ENCODE measurements at regions not wholly inside any gene's neighbourhood (a gene's known extent, or its start where the extent isn't known, plus 50 kb on each side); places are given as distances from the start of the nearest gene placed in this dataset.

- TF ChIP-seq CTCF (IDR thresholded peaks at IDR 0.05): no peak
- no peak for TF ChIP-seq EP300 (IDR thresholded peaks at IDR 0.05)
- TF ChIP-seq POLR2AphosphoS5 (IDR thresholded peaks at IDR 0.05): no peak
- TF ChIP-seq POLR2A (IDR thresholded peaks at IDR 0.05): no peak
- Histone ChIP-seq H3K9me3 (no peaks in the 10 kb centered on the region), H3K27me3 (no peaks in the 10 kb centered on the region), H3K27ac (no peak overlapping the region), H3K4me3 (no peak overlapping the region), H3K4me1 (peaks cover 0 to 12% (median 2%) of the 10 kb centered on the region in 4 donors), H3K36me3 (no peaks in the 10 kb centered on the region)
- WGBS, 2 donors: 77 to 79% methylated on average over 7 of the region's 7 CpGs
- no peak for ATAC-seq (ENCODE audit: low FRiP score in 2 of 2)
- no peak for DNase-seq
These were observed 321.0 kb downstream of the LTN1 start for GRCh38 chr21:28671549-28672195.

GRCh38 chr21:28669971-28670653, 322.6 kb downstream of the LTN1 start:
- 87 to 90% methylated on average over 3 of the region's 3 CpGs for WGBS, 2 donors

GRCh38 chr21:28669321-28669720, 323.4 kb downstream of the LTN1 start:
- H3K4me1 ChIP-seq: no peaks in the 10 kb centered on the region
- H3K4me3 ChIP-seq: no peak overlapping the region
- no peak for ATAC-seq (ENCODE audit: low FRiP score in 2 of 2)
- H3K27me3 ChIP-seq: no peaks in the 10 kb centered on the region
- DNase-seq: no peak
- no peaks in the 10 kb centered on the region for H3K36me3 ChIP-seq
- no peak overlapping the region for H3K27ac ChIP-seq
- 62 to 67% methylated on average over 2 of the region's 2 CpGs for WGBS, 2 donors
- TF ChIP-seq CTCF (IDR thresholded peaks at IDR 0.05) (no peak), EP300 (IDR thresholded peaks at IDR 0.05) (no peak), POLR2AphosphoS5 (IDR thresholded peaks at IDR 0.05) (no peak), POLR2A (IDR thresholded peaks at IDR 0.05) (no peak)
- no peaks in the 10 kb centered on the region for H3K9me3 ChIP-seq

More at GRCh38 chr21:28669971-28670653, 322.6 kb downstream of the LTN1 start:
- Histone ChIP-seq H3K27ac (no peak overlapping the region), H3K27me3 (no peaks in the 10 kb centered on the region), H3K36me3 (no peaks in the 10 kb centered on the region), H3K4me3 (no peak overlapping the region), H3K9me3 (no peaks in the 10 kb centered on the region), H3K4me1 (peaks cover 0 to 5% (median 0%) of the 10 kb centered on the region in 4 donors)
- no peak for TF ChIP-seq POLR2AphosphoS5 (IDR thresholded peaks at IDR 0.05)
- no peak for TF ChIP-seq CTCF (IDR thresholded peaks at IDR 0.05)
- TF ChIP-seq EP300 (IDR thresholded peaks at IDR 0.05): no peak
- DNase-seq (no peak), ATAC-seq (ENCODE audit: low FRiP score in 2 of 2) (no peak)

GRCh38 chr21:28663754-28664153, 328.9 kb downstream of the LTN1 start:
- H3K36me3 ChIP-seq: no peaks in the 10 kb centered on the region
- no peaks in the 10 kb centered on the region for H3K27me3 ChIP-seq
- H3K4me3 ChIP-seq: no peak overlapping the region
- H3K27ac ChIP-seq: no peak overlapping the region
- no peaks in the 10 kb centered on the region for H3K4me1 ChIP-seq
- DNase-seq (no peak), ATAC-seq (ENCODE audit: low FRiP score in 2 of 2) (no peak)
- 90 to 92% methylated on average over 5 of the region's 5 CpGs for WGBS, 2 donors
- no peaks in the 10 kb centered on the region for H3K9me3 ChIP-seq
- TF ChIP-seq POLR2AphosphoS5 (IDR thresholded peaks at IDR 0.05): no peak
- TF ChIP-seq CTCF (IDR thresholded peaks at IDR 0.05): no peak
- TF ChIP-seq EP300 (IDR thresholded peaks at IDR 0.05): no peak
- no peak for TF ChIP-seq POLR2A (IDR thresholded peaks at IDR 0.05)
